HEK293 (cell line): ENCODE measurements at regions not wholly inside any gene's neighbourhood (a gene's known extent, or its start where the extent isn't known, plus 50 kb on each side); places are given as distances from the start of the nearest gene placed in this dataset.

ENCODE experiments used
- CTCF ChIA-PET: fragments of 350-600 bp; formaldehyde crosslinking; extraction: SDS; loops from one replicate; lab custom pipeline; 2021; ENCODE audit warnings: antibody characterized with exemption; lab: Yijun Ruan, JAX
- POLR2A ChIA-PET: fragments of 300-600 bp; formaldehyde crosslinking; extraction: SDS; loops from one replicate; lab custom pipeline; 2020; ENCODE audit warnings: antibody characterized with exemption, inconsistent platforms; lab: Yijun Ruan, JAX
- H3K27ac ChIP-seq: fragments of 200-500 bp; sonication (Bioruptor generic); 2 replicates; pipeline ENCODE4 v1.5.1; 2014; ENCODE audit warnings: low read depth, low read length, control low read depth, inconsistent platforms; ENCODE audit errors: extremely low read depth
- H3K36me3 ChIP-seq, 2 experiments: fragments of 200-500 bp in 1 of 2; sonication (Bioruptor generic) in 1 of 2; 1 replicate in 1 of 2; 2 replicates in 1 of 2; pipeline ENCODE4 v1.5.1; 2014 to 2017; ENCODE audit warnings: inconsistent platforms in 2 of 2, low read length in 2 of 2; ENCODE audit not compliant: control insufficient read depth in 2 of 2, insufficient read depth in 1 of 2
- H3K4me1 ChIP-seq: fragments of 200-500 bp; sonication (Bioruptor generic); 2 replicates; pipeline ENCODE4 v1.5.1; 2014; ENCODE audit warnings: mild to moderate bottlenecking, low read length, inconsistent platforms; ENCODE audit not compliant: control insufficient read depth, insufficient read depth
- H3K4me3 ChIP-seq: 2 replicates; pipeline ENCODE4 v1.5.1; 2011; ENCODE audit warnings: low read depth, mild to moderate bottlenecking, control low read depth, low read length, moderate library complexity
- H3K9me3 ChIP-seq: fragments of 200-500 bp; sonication (Bioruptor generic); 2 replicates; pipeline ENCODE4 v1.5.1; 2014; ENCODE audit warnings: low read depth, low read length, inconsistent platforms; ENCODE audit not compliant: control insufficient read depth, insufficient read depth
- SALL2 ChIP-seq: fragments of 450-650 bp; formaldehyde crosslinking; IDR thresholded peaks from 2 replicates; pipeline ENCODE4 v1.5.0; 2017; ENCODE audit warnings: missing biosample characterization, mild to moderate bottlenecking, missing genetic modification characterization, borderline replicate concordance
- TRIM28 ChIP-seq: IDR thresholded peaks from 2 replicates; pipeline ENCODE4 v1.6.1; 2011; ENCODE audit warnings: low read length, control low read depth, borderline replicate concordance
- ZBTB21 ChIP-seq: fragments of 450-650 bp; formaldehyde crosslinking; IDR thresholded peaks from 2 replicates; pipeline ENCODE4 v1.5.1; 2017; ENCODE audit warnings: missing biosample characterization, missing genetic modification characterization
- ZBTB48 ChIP-seq: fragments of 450-650 bp; formaldehyde crosslinking; IDR thresholded peaks from 2 replicates; pipeline ENCODE4 v1.5.1; 2016; ENCODE audit warnings: missing biosample characterization, missing genetic modification characterization
- ZFHX2 ChIP-seq: fragments of 450-650 bp; formaldehyde crosslinking; conservative IDR thresholded peaks from 2 replicates; pipeline ENCODE4 v1.5.1; 2016; ENCODE audit warnings: missing biosample characterization, missing genetic modification characterization
- ZIC2 ChIP-seq: fragments of 450-650 bp; formaldehyde crosslinking; IDR thresholded peaks from 2 replicates; pipeline ENCODE4 v1.5.1; 2016; ENCODE audit warnings: missing biosample characterization, missing genetic modification characterization
- ZNF175 ChIP-seq: fragments of 450-650 bp; formaldehyde crosslinking; IDR thresholded peaks from 2 replicates; pipeline ENCODE4 v1.5.1; 2016; ENCODE audit warnings: missing biosample characterization, missing genetic modification characterization
- ZNF19 ChIP-seq: fragments of 450-650 bp; formaldehyde crosslinking; IDR thresholded peaks from 2 replicates; pipeline ENCODE4; 2016; ENCODE audit warnings: missing biosample characterization, missing genetic modification characterization, low read depth
- ZNF202 ChIP-seq: fragments of 450-650 bp; formaldehyde crosslinking; IDR thresholded peaks from 2 replicates; pipeline ENCODE4 v1.5.1; 2016; ENCODE audit warnings: missing biosample characterization, missing genetic modification characterization, borderline replicate concordance
- ZNF221 ChIP-seq: fragments of 450-650 bp; formaldehyde crosslinking; IDR thresholded peaks from 2 replicates; pipeline ENCODE4 v1.5.1; 2017; ENCODE audit warnings: missing biosample characterization, missing genetic modification characterization, borderline replicate concordance
- ZNF23 ChIP-seq: fragments of 450-650 bp; formaldehyde crosslinking; IDR thresholded peaks from 2 replicates; pipeline ENCODE4 v1.5.1; 2016; ENCODE audit warnings: missing biosample characterization, missing genetic modification characterization, borderline replicate concordance
- ZNF24 ChIP-seq: fragments of 450-650 bp; formaldehyde crosslinking; IDR thresholded peaks from 2 replicates; pipeline ENCODE4 v1.5.1; 2016; ENCODE audit warnings: missing biosample characterization, missing genetic modification characterization
- ZNF311 ChIP-seq: fragments of 450-650 bp; formaldehyde crosslinking; IDR thresholded peaks from 2 replicates; pipeline ENCODE4 v1.5.1; 2017; ENCODE audit warnings: missing biosample characterization, missing genetic modification characterization, borderline replicate concordance
- ZNF514 ChIP-seq: fragments of 450-650 bp; formaldehyde crosslinking; IDR thresholded peaks from 2 replicates; pipeline ENCODE4 v1.5.1; 2016; ENCODE audit warnings: missing biosample characterization, missing genetic modification characterization
- ZNF571 ChIP-seq: fragments of 450-650 bp; formaldehyde crosslinking; IDR thresholded peaks from 2 replicates; pipeline ENCODE4 v1.5.0; 2017; ENCODE audit warnings: missing biosample characterization, missing genetic modification characterization
- ZNF768 ChIP-seq: fragments of 450-650 bp; formaldehyde crosslinking; IDR thresholded peaks from 2 replicates; pipeline ENCODE4 v1.5.1; 2018; ENCODE audit warnings: missing biosample characterization, mild to moderate bottlenecking, missing genetic modification characterization
- ZNF843 ChIP-seq: fragments of 450-650 bp; formaldehyde crosslinking; IDR thresholded peaks from 2 replicates; pipeline ENCODE4 v1.5.1; 2016; ENCODE audit warnings: missing biosample characterization, missing genetic modification characterization
- TF ChIP-seq, protein P1 (sequence below): sonication (generic); formaldehyde crosslinking; IDR thresholded peaks from 2 replicates; pipeline ENCODE4 v1.8.1; 2022; ENCODE audit warnings: mild to moderate bottlenecking, moderate library complexity, missing genetic modification reagents
- TF ChIP-seq, protein P2 (sequence below): fragments of 450-650 bp; formaldehyde crosslinking; IDR thresholded peaks from 2 replicates; pipeline ENCODE4 v1.5.1; 2016; ENCODE audit warnings: missing biosample characterization, missing genetic modification characterization
- TF ChIP-seq, protein P3 (sequence below): fragments of 450-650 bp; formaldehyde crosslinking; IDR thresholded peaks from 2 replicates; pipeline ENCODE4 v1.5.1; 2016; ENCODE audit warnings: missing biosample characterization, missing genetic modification characterization
- TF ChIP-seq, protein P4 (sequence below): fragments of 450-650 bp; formaldehyde crosslinking; IDR thresholded peaks from 2 replicates; pipeline ENCODE4 v1.5.1; 2016; ENCODE audit warnings: missing biosample characterization, missing genetic modification characterization
- TF ChIP-seq, protein P5 (sequence below): fragments of 450-650 bp; formaldehyde crosslinking; IDR thresholded peaks from 2 replicates; pipeline ENCODE4 v1.5.1; 2017; ENCODE audit warnings: missing biosample characterization, missing genetic modification characterization
- TF ChIP-seq, protein P6 (sequence below): fragments of 450-650 bp; formaldehyde crosslinking; IDR thresholded peaks from 2 replicates; pipeline ENCODE4 v1.5.1; 2016; ENCODE audit warnings: missing biosample characterization, missing genetic modification characterization

DNA sequence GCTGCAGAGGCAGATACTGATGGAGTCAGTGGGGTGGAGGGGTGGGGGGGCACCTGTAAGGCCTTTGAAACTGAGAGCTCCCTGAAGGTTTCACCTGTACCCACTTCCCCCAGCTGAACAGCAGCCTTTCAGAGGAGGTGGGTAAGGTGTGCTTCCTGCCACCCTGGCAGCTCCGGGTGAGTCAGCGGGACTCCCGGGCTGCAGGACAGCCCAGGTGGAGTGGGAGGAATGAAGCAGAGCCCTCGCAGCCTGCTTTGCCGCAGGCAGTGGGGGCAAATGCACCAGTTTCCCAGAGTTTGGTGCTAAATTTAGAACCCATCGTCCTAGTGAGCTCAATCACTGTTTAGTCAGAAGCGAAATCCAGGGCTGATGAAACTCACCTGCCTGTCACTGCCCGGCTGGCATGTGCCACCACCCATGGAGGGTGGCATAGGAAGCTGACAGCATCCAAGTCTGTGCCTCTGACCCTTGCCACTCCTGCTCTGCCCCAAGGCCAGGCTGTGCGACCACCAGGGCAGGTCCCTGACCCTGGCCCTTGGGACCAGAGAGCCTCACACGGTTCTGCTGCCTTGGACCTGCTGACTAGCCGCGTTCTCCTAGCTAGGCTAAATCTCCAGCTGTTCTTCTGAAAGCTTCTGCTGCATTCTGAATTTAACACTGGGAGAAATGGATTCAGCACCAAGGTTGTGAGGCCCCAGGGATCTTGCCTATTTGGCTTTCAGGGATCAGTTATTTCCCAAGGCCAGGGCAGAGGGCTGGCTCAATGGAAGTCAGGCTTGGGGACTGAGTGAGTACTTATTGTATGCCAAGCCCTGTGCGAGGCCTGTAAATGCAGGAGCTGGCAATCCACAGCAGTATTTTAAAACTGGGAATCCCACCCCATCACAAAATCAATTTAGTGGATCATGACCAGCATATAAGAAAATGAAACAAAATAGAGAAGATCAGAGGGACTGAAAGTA is 67.3 kb upstream of the RASGRF1 start (continued):
- no peak for TF ChIP-seq ZNF311 (tag by site-specific recombination)
- TF ChIP-seq, protein P1, sequence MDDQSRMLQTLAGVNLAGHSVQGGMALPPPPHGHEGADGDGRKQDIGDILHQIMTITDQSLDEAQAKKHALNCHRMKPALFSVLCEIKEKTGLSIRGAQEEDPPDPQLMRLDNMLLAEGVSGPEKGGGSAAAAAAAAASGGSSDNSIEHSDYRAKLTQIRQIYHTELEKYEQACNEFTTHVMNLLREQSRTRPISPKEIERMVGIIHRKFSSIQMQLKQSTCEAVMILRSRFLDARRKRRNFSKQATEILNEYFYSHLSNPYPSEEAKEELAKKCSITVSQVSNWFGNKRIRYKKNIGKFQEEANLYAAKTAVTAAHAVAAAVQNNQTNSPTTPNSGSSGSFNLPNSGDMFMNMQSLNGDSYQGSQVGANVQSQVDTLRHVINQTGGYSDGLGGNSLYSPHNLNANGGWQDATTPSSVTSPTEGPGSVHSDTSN (CRISPR knock-in tag) = no peak
- TF ChIP-seq, protein P2, sequence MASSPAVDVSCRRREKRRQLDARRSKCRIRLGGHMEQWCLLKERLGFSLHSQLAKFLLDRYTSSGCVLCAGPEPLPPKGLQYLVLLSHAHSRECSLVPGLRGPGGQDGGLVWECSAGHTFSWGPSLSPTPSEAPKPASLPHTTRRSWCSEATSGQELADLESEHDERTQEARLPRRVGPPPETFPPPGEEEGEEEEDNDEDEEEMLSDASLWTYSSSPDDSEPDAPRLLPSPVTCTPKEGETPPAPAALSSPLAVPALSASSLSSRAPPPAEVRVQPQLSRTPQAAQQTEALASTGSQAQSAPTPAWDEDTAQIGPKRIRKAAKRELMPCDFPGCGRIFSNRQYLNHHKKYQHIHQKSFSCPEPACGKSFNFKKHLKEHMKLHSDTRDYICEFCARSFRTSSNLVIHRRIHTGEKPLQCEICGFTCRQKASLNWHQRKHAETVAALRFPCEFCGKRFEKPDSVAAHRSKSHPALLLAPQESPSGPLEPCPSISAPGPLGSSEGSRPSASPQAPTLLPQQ (tag by site-specific recombination) = no peak
- TF ChIP-seq, protein P3, sequence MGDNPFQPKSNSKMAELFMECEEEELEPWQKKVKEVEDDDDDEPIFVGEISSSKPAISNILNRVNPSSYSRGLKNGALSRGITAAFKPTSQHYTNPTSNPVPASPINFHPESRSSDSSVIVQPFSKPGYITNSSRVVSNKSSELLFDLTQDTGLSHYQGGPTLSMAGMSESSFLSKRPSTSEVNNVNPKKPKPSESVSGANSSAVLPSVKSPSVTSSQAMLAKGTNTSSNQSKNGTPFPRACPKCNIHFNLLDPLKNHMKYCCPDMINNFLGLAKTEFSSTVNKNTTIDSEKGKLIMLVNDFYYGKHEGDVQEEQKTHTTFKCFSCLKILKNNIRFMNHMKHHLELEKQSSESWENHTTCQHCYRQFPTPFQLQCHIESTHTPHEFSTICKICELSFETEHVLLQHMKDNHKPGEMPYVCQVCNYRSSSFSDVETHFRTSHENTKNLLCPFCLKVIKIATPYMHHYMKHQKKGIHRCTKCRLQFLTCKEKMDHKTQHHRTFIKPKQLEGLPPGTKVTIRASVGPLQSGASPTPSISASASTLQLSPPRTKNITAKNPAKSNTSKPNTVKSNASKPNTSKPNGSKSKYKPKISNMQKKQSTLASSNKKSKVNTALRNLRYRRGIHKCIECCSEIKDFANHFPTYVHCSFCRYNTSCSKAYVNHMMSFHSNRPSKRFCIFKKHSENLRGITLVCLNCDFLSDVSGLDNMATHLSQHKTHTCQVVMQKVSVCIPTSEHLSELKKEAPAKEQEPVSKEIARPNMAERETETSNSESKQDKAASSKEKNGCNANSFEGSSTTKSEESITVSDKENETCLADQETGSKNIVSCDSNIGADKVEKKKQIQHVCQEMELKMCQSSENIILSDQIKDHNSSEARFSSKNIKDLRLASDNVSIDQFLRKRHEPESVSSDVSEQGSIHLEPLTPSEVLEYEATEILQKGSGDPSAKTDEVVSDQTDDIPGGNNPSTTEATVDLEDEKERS = no peak
- TF ChIP-seq ZNF571 (tag by site-specific recombination) = no peak
- TF ChIP-seq ZNF843 (tag by site-specific recombination) = no peak
- TF ChIP-seq, all 188 proteins: peak for 0

DNA sequence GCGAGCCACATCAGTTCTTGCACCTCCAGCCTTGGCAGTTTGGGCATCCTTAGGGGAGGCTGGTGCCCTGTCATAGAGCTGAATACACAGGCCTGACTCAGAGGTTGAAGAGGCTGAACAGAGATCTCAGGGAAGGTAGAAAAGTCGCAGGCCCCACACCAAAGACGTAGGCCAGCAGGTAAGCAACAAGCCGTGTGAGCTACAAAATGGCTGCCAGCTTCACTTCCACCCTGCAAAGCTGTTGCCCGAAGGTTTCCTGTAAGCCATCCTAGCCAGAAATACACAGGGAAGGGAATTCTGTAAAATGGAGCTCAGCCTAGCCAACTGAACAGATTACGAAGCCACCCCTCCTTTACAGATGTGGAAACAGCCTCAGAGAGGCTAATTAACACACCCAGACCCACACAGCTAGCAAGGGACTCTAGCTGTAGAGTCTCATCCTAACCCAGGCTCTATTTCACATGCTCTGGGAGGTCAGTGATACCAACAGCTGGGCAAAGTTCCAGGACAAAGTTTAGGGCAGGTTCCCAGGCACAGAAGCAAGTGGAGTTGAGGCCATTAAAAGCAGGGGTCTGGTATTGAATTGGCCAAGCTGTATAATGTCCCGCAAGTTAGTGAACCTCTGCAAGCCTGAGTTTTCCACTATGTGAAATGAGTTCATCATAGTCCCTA is 66.3 kb upstream of the RASGRF1 start:
- POLR2A ChIA-PET = no interaction called here
- H3K27ac ChIP-seq = no peak overlapping the region

DNA sequence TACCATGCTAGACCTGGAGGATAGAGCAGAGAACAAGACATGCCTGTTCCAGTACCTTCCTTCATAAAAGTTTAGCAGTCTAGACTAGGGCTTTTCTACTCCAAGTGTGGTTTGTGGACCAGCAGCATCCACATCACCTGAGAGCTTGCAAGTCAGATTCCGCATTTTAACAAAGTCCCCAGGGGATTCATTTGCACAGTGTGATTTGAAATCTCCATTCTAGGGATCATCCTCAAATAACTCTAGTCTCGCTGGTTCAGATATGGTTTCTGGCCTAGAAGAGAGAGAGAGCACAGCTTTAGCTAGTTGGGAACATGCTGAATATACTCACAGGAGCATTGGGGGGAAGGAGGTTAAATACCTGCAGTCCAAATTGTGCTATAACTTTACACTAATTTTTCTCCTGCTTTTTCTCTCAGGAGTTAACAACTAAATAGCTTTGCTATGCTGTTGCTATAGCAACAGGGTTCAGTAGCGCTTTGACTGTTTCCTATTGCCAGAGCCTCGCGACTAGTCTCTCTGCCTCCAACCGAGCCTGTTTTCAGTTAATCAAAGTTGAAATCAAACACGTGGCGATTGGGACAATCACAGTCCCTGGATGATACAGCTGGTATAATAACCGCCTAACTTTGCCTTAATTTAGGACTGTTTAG is 64.0 kb upstream of the RASGRF1 start:
- ChIA-PET CTCF (interaction anchor here (1.2 kb wide), 1 partner anchor 30 kb away, joined by 5 read pairs; no protein-coding TSS in a partner anchor), POLR2A (no interaction called here)
- Histone ChIP-seq H3K4me3 (no peak overlapping the region), H3K27ac (no peak overlapping the region), H3K36me3 (no peaks in the 10 kb centered on the region), H3K9me3 (no peaks in the 10 kb centered on the region), H3K4me1 (no peaks in the 10 kb centered on the region)
- peak; percentile 20; the same call in 1 of the 2 replicates for TF ChIP-seq ZBTB48 (tag by site-specific recombination)
- 0 out of 2 replicates have a peak, but pooled peaks have one; percentile 19 for TF ChIP-seq TRIM28
- TF ChIP-seq ZNF23 (tag by site-specific recombination) = no peak
- no peak for TF ChIP-seq ZNF19 (tag by site-specific recombination)
- no peak for TF ChIP-seq ZFHX2 (tag by site-specific recombination)
- TF ChIP-seq, protein P4, sequence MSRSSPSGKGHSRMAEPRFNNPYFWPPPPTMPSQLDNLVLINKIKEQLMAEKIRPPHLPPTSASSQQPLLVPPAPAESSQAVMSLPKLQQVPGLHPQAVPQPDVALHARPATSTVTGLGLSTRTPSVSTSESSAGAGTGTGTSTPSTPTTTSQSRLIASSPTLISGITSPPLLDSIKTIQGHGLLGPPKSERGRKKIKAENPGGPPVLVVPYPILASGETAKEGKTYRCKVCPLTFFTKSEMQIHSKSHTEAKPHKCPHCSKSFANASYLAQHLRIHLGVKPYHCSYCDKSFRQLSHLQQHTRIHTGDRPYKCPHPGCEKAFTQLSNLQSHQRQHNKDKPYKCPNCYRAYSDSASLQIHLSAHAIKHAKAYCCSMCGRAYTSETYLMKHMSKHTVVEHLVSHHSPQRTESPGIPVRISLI = no peak
- TF ChIP-seq ZNF24 (tag by site-specific recombination) = no peak
- TF ChIP-seq, protein P5, sequence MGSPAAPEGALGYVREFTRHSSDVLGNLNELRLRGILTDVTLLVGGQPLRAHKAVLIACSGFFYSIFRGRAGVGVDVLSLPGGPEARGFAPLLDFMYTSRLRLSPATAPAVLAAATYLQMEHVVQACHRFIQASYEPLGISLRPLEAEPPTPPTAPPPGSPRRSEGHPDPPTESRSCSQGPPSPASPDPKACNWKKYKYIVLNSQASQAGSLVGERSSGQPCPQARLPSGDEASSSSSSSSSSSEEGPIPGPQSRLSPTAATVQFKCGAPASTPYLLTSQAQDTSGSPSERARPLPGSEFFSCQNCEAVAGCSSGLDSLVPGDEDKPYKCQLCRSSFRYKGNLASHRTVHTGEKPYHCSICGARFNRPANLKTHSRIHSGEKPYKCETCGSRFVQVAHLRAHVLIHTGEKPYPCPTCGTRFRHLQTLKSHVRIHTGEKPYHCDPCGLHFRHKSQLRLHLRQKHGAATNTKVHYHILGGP = no peak
- no peak for TF ChIP-seq ZNF768 (tag by site-specific recombination)
- no peak for TF ChIP-seq ZIC2 (tag by site-specific recombination)

More for the DNA sequence above, 66.3 kb upstream of the RASGRF1 start:
- no peaks in the 10 kb centered on the region for H3K4me1 ChIP-seq
- no peaks in the 10 kb centered on the region for H3K36me3 ChIP-seq
- H3K9me3 ChIP-seq = no peaks in the 10 kb centered on the region
- CTCF ChIA-PET = interaction anchor here (0.6 to 3.1 kb wide), 4 partner anchors 14 to 89 kb away, joined by 3 to 18 read pairs (median 4); partner anchors contain the start of gene RASGRF1
- no peak overlapping the region for H3K4me3 ChIP-seq
- TF ChIP-seq ZBTB21 (tag by site-specific recombination) (no peak), ZNF202 (tag by site-specific recombination) (no peak), ZNF514 (no peak), ZNF221 (tag by site-specific recombination) (no peak), ZNF175 (no peak), SALL2 (tag by site-specific recombination) (no peak)
- TF ChIP-seq, protein P6, sequence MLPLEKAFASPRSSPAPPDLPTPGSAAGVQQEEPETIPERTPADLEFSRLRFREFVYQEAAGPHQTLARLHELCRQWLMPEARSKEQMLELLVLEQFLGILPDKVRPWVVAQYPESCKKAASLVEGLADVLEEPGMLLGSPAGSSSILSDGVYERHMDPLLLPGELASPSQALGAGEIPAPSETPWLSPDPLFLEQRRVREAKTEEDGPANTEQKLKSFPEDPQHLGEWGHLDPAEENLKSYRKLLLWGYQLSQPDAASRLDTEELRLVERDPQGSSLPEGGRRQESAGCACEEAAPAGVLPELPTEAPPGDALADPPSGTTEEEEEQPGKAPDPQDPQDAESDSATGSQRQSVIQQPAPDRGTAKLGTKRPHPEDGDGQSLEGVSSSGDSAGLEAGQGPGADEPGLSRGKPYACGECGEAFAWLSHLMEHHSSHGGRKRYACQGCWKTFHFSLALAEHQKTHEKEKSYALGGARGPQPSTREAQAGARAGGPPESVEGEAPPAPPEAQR (tag by site-specific recombination) = no peak
